B cell (primary cell): ENCODE measurements at regions not wholly inside any gene's neighbourhood (a gene's known extent, or its start where the extent isn't known, plus 50 kb on each side); places are given as distances from the start of the nearest gene placed in this dataset.

Experiments used
- EZH2 ChIP-seq: IDR thresholded peaks from 2 replicates; pipeline ENCODE4 v1.6.1; 2012; ENCODE audit warnings: borderline replicate concordance, low read depth, mild to moderate bottlenecking, moderate library complexity, low read length; ENCODE audit not compliant: insufficient read depth, poor library complexity, severe bottlenecking
- TF ChIP-seq, protein P1 (sequence below): fragments of 200-600 bp; IDR thresholded peaks from one replicate; pipeline ENCODE4 v1.8.0; 2022; ENCODE audit warnings: antibody characterized with exemption, mild to moderate bottlenecking

DNA sequence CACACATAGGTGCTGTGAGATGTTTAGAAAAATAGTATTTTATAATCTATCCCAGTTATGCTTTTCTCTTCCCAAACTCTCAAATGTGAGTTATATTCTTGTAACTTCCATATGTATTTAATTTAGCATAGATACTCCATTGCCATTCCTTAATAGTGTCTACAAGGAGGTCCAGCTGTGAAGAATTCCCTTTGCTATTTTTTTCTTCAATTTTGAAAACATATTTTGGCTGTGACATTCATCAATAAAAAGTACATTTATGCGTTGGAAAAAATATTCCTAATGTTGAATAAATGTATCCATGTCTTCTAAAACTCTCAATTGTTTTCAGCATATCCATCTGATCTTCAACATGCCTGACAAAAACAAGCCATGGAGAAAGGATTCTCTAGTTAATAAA lies 1402.0 kb upstream of the SEL1L start:
- TF ChIP-seq, protein P1, sequence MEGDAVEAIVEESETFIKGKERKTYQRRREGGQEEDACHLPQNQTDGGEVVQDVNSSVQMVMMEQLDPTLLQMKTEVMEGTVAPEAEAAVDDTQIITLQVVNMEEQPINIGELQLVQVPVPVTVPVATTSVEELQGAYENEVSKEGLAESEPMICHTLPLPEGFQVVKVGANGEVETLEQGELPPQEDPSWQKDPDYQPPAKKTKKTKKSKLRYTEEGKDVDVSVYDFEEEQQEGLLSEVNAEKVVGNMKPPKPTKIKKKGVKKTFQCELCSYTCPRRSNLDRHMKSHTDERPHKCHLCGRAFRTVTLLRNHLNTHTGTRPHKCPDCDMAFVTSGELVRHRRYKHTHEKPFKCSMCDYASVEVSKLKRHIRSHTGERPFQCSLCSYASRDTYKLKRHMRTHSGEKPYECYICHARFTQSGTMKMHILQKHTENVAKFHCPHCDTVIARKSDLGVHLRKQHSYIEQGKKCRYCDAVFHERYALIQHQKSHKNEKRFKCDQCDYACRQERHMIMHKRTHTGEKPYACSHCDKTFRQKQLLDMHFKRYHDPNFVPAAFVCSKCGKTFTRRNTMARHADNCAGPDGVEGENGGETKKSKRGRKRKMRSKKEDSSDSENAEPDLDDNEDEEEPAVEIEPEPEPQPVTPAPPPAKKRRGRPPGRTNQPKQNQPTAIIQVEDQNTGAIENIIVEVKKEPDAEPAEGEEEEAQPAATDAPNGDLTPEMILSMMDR: no peak
- TF ChIP-seq EZH2: no peak
